NOMO-1 treated with dmso at 0.1 percent for 144 hours (cell line): ENCODE measurements at regions not wholly inside any gene's neighbourhood (a gene's known extent, or its start where the extent isn't known, plus 50 kb on each side); places are given as distances from the start of the nearest gene placed in this dataset.

Experiments
- DNase-seq: peaks from one replicate; lab custom pipeline; 2025; ENCODE audit not compliant: unreplicated experiment; lab: John Stamatoyannopoulos, UW

GRCh38 chr3:113136071-113136470 lies 75.3 kb upstream of the BOC start:
- DNase-seq: no peak

GRCh38 chr3:113136544-113136943 lies 74.8 kb upstream of the BOC start:
- DNase-seq: no peak

DNA sequence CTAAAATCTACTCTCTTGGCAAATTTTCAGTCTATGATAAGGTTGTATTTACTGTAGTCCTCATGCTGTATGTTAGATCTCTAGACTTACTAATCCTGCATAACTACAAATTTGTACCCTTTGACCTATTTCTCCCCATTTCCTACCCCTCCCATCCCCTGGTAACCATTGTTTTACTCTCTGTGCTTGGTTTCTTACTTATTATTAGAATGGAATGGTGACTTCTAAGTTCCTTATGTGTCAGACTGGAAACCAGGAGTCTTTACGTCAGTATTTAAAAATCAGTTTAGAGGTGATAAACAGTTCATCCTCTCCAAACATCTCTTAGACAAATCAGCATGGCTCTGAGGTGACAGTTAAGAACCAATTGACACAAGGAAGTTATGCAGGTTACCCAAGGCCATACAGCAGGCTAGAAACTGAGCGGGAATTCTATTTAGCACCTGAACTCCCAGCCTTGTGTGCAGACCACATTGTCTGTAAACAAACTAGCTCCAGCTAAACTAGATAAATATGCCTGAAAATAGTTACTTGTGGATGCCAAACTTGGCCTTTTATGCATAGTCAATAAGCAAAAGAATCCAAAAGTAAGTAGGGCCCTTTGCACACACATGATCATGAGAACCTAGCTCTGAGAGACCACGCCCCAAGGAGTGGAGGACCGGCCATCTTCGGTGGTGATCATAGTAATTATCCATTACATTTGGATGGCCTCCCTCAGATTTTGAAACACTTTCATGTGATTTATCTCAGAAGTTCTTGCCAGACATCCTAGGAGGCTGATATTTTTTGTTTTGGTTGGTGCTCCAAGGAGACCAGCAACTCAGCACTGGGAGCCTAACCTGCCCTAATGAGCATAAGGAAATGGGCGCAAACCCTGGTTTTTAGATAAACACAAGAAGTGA lies 72.3 kb upstream of the BOC start:
- no peak for DNase-seq

DNA sequence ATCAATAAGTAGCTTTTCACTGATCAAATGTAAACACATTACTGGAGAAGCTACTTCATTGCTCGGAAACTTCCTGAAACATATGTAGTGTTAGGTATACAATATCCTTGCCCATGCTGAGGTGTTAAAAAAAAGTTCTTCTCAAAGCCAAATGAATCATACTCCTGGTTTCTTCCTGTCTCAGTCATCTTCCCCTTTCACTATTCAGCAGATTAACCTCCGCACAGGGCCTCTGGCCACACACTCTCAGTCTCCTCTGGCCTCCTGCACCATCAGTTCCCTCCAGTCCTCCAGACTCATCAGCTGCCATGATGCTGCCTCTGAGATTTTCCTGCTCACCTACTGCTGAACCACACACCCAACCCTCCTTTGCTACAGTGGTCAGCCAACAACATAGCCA lies 70.5 kb upstream of the BOC start:
- DNase-seq: peak; percentile 67

GRCh38 chr3:113141543-113141942 lies 69.8 kb upstream of the BOC start:
- DNase-seq: no peak

- no peak for DNase-seq
Observed at GRCh38 chr3:113142476-113142875, 68.9 kb upstream of the BOC start.

- DNase-seq: no peak
Observed at GRCh38 chr3:113143353-113143752, 68.0 kb upstream of the BOC start.

- no peak for DNase-seq
Observed at GRCh38 chr3:113147681-113148261, 63.6 kb upstream of the BOC start.

DNA sequence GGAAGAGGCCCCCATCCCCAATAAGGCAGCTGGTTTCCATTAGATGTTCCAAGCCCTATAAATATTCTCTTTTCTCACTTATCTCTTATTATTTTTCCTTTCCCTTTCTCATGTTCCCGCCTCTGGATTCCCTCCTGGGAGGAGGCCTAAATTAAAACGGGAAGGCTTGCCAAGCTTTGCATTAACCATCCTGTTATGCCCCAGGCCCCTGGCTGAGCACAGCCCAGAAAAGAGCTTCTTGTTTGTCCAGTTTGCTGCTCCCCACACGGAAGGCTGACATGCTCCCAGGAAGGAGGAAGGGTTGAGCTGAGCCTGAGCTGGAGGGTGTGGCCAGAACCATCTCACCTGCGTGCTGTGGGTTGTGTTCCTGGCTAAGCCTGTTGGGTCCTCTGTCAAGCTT lies 63.1 kb upstream of the BOC start:
- no peak for DNase-seq

DNA sequence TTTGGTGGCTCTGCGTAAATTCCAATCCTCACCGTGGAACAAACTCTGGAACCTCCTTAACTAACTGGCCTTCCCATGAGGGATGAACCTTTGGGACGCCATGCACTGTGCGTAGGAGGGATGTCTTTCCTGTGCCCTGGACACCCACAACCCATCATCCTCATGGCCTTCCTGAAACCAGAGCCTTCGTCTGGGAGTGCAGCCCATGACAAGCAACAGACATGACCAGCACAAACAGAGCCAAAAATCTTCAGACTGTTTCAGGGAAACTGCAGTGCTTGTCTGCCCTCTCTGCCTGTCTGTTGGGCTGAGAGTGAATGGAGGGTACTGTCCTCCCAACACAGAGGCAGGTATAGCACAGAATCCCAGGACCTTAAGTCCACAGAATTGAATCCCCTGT lies 61.1 kb upstream of the BOC start:
- DNase-seq: no peak

GRCh38 chr3:113151461-113152031 lies 59.8 kb upstream of the BOC start:
- DNase-seq: no peak

- DNase-seq: no peak
Observed at GRCh38 chr3:113152849-113153248, 58.5 kb upstream of the BOC start.

- DNase-seq: no peak
Observed at GRCh38 chr3:113153499-113154107, 57.8 kb upstream of the BOC start.

DNA sequence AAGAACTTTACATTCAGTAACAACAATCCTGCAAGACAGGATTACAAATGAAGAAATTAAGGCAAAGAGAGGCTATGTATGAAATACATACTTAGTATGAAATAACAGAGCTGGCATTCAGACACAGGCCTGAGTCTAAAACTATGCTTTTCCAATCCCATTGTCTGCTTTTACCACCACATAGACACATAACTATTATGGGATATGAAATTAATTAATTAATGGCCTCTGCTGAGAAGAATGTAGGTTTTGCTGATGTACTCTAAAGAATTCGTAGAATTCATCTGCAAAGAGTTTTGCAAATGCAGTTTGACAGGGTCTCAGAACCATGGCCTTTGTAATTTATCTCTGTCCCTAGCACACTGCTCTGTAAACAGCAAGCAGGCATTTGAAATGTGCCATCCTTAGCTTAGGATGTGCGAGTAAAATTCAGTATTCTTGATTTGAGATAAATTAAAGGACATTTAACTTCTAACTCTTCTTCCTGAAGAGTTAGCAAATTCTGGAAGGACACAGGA lies 54.5 kb upstream of the BOC start:
- no peak for DNase-seq

- no peak for DNase-seq
Observed at GRCh38 chr3:113157408-113158030, 53.8 kb upstream of the BOC start.

DNA sequence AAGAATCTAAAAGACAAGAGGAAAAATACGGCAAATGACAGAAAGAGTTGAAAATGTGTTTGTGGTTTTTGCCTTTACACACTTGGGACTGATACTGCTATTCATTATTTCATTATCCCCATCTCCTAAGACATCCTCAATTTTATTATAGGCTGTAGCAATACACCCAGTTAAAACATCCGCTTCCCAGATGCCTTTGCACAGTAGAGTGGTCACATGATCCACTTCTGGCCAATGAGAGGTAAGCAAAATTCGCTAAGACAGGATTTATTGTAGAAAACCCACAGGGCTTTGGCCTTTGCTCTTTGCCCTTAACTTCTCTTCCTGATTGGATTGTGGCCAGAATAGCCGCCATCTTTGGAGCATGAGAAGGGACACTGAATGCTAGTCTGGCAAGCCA lies 53.2 kb upstream of the BOC start:
- no peak for DNase-seq
